ENCODE measurements at regions not wholly inside any gene's neighbourhood (a gene's known extent, or its start where the extent isn't known, plus 50 kb on each side); places are given as distances from the start of the nearest gene placed in this dataset.

DNA sequence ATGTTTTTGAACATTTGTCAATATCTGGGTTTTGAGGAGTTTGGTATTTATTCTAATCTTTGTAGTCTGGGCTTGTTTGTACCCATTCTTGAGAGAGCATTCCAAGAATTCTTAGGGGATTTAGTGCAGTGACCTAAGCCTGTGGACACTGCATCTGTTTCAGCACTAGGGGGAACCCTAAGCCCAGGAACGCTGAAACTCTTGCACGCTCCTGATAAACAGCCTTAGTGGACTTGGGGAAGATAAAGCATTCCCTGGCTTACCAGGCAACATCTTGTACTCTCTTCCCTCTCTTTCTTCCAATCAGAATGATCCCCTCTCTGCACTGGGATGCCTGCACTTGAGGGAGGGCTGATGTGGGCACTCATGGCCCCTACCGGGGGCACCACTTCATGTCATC is 654.9 kb upstream of the HTR2C start:
- CTCF ChIA-PET, result no interaction called here
- POLR2A ChIA-PET (ENCODE audit: low non-redundant PET), result no interaction called here
- peak; percentile 18 for DNase-seq (ENCODE audit: low spot score)
- H3K27ac ChIP-seq, result no peak overlapping the region
- TF ChIP-seq, protein P1, sequence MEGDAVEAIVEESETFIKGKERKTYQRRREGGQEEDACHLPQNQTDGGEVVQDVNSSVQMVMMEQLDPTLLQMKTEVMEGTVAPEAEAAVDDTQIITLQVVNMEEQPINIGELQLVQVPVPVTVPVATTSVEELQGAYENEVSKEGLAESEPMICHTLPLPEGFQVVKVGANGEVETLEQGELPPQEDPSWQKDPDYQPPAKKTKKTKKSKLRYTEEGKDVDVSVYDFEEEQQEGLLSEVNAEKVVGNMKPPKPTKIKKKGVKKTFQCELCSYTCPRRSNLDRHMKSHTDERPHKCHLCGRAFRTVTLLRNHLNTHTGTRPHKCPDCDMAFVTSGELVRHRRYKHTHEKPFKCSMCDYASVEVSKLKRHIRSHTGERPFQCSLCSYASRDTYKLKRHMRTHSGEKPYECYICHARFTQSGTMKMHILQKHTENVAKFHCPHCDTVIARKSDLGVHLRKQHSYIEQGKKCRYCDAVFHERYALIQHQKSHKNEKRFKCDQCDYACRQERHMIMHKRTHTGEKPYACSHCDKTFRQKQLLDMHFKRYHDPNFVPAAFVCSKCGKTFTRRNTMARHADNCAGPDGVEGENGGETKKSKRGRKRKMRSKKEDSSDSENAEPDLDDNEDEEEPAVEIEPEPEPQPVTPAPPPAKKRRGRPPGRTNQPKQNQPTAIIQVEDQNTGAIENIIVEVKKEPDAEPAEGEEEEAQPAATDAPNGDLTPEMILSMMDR (conservative IDR thresholded peaks at IDR 0.05; ENCODE audit: low read depth), result no peak; the same call in 1 of the 2 replicates

DNA sequence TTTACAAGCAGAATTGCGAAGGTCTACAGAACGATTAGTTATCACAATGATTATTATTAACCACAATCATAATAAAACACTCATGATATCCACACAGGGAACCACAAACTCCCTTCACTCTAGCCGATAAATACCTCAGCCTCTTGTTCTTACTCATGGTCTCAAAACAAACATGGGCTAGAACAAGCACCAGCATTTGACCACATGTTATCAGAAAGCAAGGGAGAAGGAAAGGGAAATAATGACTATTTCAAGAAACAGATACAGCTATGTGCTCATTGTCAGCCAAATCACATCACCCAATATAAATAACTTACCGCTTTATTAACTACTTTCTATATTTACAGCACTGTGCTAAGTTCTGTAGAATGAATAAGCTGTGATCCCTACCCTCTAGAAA is 663.2 kb upstream of the HTR2C start:
- TF ChIP-seq, protein P1 (conservative IDR thresholded peaks at IDR 0.05; ENCODE audit: low read depth), result no peak
- POLR2A ChIA-PET (ENCODE audit: low non-redundant PET), result no interaction called here
- CTCF ChIA-PET, result interaction anchor here (0.6 kb wide), 1 partner anchor 536 kb away, joined by 3 read pairs; no protein-coding TSS in a partner anchor
- no peak for DNase-seq (ENCODE audit: low spot score)
- H3K27ac ChIP-seq, result no peak overlapping the region

DNA sequence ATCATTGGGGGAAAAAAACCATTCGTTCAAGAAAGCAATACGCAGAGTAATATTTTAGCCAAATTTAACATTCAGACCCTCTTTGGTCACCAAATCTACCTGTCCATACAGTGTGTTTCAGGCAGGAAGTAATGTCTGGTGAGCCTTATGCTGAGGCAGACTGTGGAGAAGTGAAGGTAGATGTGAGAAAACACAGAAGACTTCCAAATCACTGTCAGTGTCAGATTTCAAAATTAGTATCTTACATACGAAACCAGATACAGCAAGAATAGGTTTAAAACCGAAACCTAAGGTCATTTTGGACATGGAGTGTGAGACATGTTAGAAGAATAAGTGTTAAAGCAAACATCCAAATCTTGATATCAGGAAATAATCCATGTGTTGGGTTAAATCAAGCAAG is 664.5 kb upstream of the HTR2C start:
- H3K27ac ChIP-seq, result no peak overlapping the region
- ChIA-PET CTCF (no interaction called here), POLR2A (ENCODE audit: low non-redundant PET) (no interaction called here)
- TF ChIP-seq, protein P1 (conservative IDR thresholded peaks at IDR 0.05; ENCODE audit: low read depth), result no peak
- DNase-seq (ENCODE audit: low spot score), result no peak

DNA sequence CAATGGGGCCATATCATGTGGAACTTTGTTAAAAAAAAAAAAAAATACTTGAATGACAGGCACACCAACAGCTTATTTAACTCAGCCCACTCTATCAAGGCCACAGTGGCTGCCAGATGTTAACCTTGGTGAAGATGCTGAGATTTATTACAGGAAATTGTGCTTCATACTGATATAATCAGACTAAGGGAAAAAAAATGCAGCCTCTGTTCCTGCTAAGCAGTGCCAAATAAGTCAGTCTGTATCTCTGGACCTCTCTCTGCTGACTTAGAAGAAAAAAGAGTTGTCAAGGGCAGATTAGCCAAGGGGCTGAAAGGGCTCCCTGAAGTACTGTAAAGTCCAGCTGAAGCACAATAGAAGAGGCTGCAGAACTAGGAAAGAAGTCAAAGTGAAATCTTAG is 677.7 kb upstream of the HTR2C start:
- POLR2A ChIA-PET (ENCODE audit: low non-redundant PET), result no interaction called here
- CTCF ChIA-PET, result no interaction called here
- DNase-seq (ENCODE audit: low spot score), result no peak
- TF ChIP-seq, protein P1 (conservative IDR thresholded peaks at IDR 0.05; ENCODE audit: low read depth), result no peak
- H3K27ac ChIP-seq, result no peak overlapping the region

DNA sequence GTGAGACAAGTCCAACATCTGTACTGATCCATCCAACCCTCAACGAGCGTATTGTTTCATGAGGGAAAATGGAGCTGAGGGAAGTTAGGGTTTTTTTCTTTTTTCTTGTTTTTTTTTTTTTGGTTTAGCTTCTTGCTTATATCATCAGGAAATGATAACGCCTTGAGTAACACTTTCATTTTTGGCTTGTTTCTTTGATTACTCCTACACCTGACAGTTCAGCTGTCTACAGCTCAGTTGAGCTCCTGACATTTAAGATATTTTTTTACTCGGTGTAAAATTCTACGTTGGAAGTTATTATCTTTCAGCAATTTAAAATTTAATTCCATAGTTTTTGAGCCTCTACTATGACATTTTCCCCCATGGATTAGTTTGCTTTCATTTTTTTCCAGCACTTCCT is 691.0 kb upstream of the HTR2C start:
- ChIA-PET CTCF (no interaction called here), POLR2A (ENCODE audit: low non-redundant PET) (no interaction called here)
- no peak overlapping the region for H3K27ac ChIP-seq
- DNase-seq (ENCODE audit: low spot score), result no peak
- TF ChIP-seq, protein P1 (conservative IDR thresholded peaks at IDR 0.05; ENCODE audit: low read depth), result no peak

DNA sequence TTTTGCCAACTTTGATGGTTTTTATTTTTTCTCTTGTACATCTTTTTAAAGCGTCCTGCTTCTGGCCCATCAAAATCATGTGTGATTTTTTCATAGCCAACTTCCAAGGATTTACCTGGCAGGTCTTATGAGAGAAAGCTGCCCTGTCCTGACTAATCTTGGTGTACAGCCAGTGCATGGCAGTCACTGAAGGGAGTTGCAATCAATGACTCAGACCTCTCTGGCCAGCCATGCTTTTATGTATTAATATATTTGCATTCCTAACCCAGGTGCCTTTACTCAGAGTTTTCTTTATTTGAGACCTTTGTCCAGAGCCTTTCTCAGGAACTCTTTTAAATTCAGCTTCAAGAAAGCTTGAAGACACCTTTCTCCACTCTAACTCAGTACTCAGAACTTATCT is 691.5 kb upstream of the HTR2C start:
- H3K27ac ChIP-seq, result no peak overlapping the region
- TF ChIP-seq, protein P1 (conservative IDR thresholded peaks at IDR 0.05; ENCODE audit: low read depth), result no peak
- POLR2A ChIA-PET (ENCODE audit: low non-redundant PET), result no interaction called here
- peak; percentile 17 for DNase-seq (ENCODE audit: low spot score)
- CTCF ChIA-PET, result no interaction called here

DNA sequence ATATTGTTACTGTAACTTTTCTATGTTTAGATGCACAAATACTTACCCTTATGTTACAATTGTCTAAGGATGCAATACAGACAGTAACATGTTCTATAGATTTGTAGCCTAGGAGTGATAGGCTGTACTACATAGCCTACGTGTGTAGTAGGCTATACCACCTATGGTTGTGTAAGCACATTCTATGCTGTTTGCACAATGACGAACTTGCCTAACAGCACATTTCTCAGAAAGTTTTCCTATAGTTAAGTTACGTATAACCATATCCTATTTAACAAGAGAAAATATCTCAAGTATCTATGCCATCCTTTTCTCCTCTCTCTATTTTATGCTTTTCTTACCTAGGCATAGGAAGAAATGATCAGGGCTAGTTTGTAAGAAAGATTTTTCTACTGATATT is 710.8 kb upstream of the HTR2C start:
- no peak for DNase-seq (ENCODE audit: low spot score)
- TF ChIP-seq, protein P1 (conservative IDR thresholded peaks at IDR 0.05; ENCODE audit: low read depth), result no peak
- H3K27ac ChIP-seq, result no peak overlapping the region
- CTCF ChIA-PET, result no interaction called here
- POLR2A ChIA-PET (ENCODE audit: low non-redundant PET), result no interaction called here
